ENCODE measurements at regions not wholly inside any gene's neighbourhood (a gene's known extent, or its start where the extent isn't known, plus 50 kb on each side); places are given as distances from the start of the nearest gene placed in this dataset.
"Not testable (repeated sequence)": the region's sequence is repeated elsewhere in the genome, so short reads cannot be mapped to it uniquely, and the experiment has no call there.

- Histone ChIP-seq H3K27ac (ENCODE audit: insufficient read depth, low read length) (no peak overlapping the region), H3K36me3 (ENCODE audit: control insufficient read depth, insufficient read depth, low read length) (no peaks in the 10 kb centered on the region), H3K4me1 (ENCODE audit: control insufficient read depth, extremely low read depth, insufficient read depth, low read length) (no peaks in the 10 kb centered on the region), H3K79me2 (ENCODE audit: control insufficient read depth, insufficient read depth, low read length) (no peaks in the 10 kb centered on the region), H4K20me1 (ENCODE audit: control insufficient read depth, extremely low read depth, insufficient read depth, low read length) (no peaks in the 10 kb centered on the region), H3K27me3 (ENCODE audit: control insufficient read depth, insufficient read depth, low read length) (no peaks in the 10 kb centered on the region), H2AFZ (ENCODE audit: low read length) (no peak overlapping the region), H3K4me2 (ENCODE audit: extremely low read depth, insufficient read depth, low read length) (no peak overlapping the region), H3K9ac (ENCODE audit: insufficient read depth, low read length) (no peak overlapping the region), H3K4me3 (replicated peaks in 1 of 4; ENCODE audit: control extremely low read depth in 1 of 4, insufficient read depth in 1 of 4, low read depth in 3 of 4, low read length in 4 of 4) (no peak overlapping the region), H3K9me3 (ENCODE audit: control insufficient read depth, insufficient read depth, low read depth, low read length) (no peaks in the 10 kb centered on the region)
- no peak for DNase-seq (ENCODE audit: low read depth in 2 of 2)
- TF ChIP-seq, protein P1, sequence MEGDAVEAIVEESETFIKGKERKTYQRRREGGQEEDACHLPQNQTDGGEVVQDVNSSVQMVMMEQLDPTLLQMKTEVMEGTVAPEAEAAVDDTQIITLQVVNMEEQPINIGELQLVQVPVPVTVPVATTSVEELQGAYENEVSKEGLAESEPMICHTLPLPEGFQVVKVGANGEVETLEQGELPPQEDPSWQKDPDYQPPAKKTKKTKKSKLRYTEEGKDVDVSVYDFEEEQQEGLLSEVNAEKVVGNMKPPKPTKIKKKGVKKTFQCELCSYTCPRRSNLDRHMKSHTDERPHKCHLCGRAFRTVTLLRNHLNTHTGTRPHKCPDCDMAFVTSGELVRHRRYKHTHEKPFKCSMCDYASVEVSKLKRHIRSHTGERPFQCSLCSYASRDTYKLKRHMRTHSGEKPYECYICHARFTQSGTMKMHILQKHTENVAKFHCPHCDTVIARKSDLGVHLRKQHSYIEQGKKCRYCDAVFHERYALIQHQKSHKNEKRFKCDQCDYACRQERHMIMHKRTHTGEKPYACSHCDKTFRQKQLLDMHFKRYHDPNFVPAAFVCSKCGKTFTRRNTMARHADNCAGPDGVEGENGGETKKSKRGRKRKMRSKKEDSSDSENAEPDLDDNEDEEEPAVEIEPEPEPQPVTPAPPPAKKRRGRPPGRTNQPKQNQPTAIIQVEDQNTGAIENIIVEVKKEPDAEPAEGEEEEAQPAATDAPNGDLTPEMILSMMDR (conservative IDR thresholded peaks at IDR 0.05 in 1 of 2, IDR thresholded peaks at IDR 0.05 in 1 of 2; ENCODE audit: low read depth in 1 of 2, low read length in 2 of 2): no peak
- TF ChIP-seq EZH2 (IDR thresholded peaks at IDR 0.05; ENCODE audit: low read length, missing control alignments): no peak
Observed at GRCh38 chr9:102185962-102186361, 447.5 kb upstream of the GRIN3A start.

DNA sequence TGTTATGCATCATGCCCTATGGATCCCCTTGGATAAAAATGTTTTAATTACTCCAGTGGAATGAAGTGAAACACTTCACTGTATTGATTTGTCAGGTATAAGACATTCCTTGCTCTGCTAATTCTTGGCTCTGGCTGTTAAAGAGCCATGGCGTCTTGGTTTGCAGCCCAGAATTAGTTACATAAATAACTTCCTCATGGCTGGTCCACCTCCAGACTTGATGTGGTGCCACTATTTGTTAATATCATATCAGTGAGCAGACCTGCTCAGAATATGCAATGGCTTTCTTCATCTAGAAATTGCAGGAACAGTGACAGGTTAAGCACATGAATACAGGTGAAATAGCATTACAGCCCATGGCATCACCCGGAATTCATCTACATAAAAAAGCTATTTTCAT lies 446.9 kb upstream of the GRIN3A start:
- TF ChIP-seq EZH2 (IDR thresholded peaks at IDR 0.05; ENCODE audit: low read length, missing control alignments): no peak
- TF ChIP-seq, protein P1 (conservative IDR thresholded peaks at IDR 0.05 in 1 of 2, IDR thresholded peaks at IDR 0.05 in 1 of 2; ENCODE audit: low read depth in 1 of 2, low read length in 2 of 2): no peak
- H3K27ac ChIP-seq (ENCODE audit: insufficient read depth, low read length): no peak overlapping the region

GRCh38 chr9:102178811-102179210 lies 440.4 kb upstream of the GRIN3A start:
- DNase-seq (ENCODE audit: low read depth in 2 of 2): no peak
- Histone ChIP-seq H3K27ac (ENCODE audit: insufficient read depth, low read length) (no peak overlapping the region), H2AFZ (ENCODE audit: low read length) (no peak overlapping the region), H3K79me2 (ENCODE audit: control insufficient read depth, insufficient read depth, low read length) (no peaks in the 10 kb centered on the region), H3K4me3 (replicated peaks in 1 of 4; ENCODE audit: control extremely low read depth in 1 of 4, insufficient read depth in 1 of 4, low read depth in 3 of 4, low read length in 4 of 4) (no peak overlapping the region), H3K27me3 (ENCODE audit: control insufficient read depth, insufficient read depth, low read length) (no peaks in the 10 kb centered on the region), H3K9me3 (ENCODE audit: control insufficient read depth, insufficient read depth, low read depth, low read length) (no peaks in the 10 kb centered on the region), H3K4me1 (ENCODE audit: control insufficient read depth, extremely low read depth, insufficient read depth, low read length) (no peaks in the 10 kb centered on the region), H3K36me3 (ENCODE audit: control insufficient read depth, insufficient read depth, low read length) (no peaks in the 10 kb centered on the region), H3K9ac (ENCODE audit: insufficient read depth, low read length) (no peak overlapping the region), H4K20me1 (ENCODE audit: control insufficient read depth, extremely low read depth, insufficient read depth, low read length) (no peaks in the 10 kb centered on the region), H3K4me2 (ENCODE audit: extremely low read depth, insufficient read depth, low read length) (no peak overlapping the region)
- TF ChIP-seq, protein P1 (conservative IDR thresholded peaks at IDR 0.05 in 1 of 2, IDR thresholded peaks at IDR 0.05 in 1 of 2; ENCODE audit: low read depth in 1 of 2, low read length in 2 of 2): no peak

More for the DNA sequence above, 446.9 kb upstream of the GRIN3A start:
- H3K4me3 ChIP-seq (replicated peaks in 1 of 4; ENCODE audit: control extremely low read depth in 1 of 4, insufficient read depth in 1 of 4, low read depth in 3 of 4, low read length in 4 of 4): no peak overlapping the region
- no peak for DNase-seq (ENCODE audit: low read depth in 2 of 2)
- no peaks in the 10 kb centered on the region for H4K20me1 ChIP-seq (ENCODE audit: control insufficient read depth, extremely low read depth, insufficient read depth, low read length)
- no peaks in the 10 kb centered on the region for H3K4me1 ChIP-seq (ENCODE audit: control insufficient read depth, extremely low read depth, insufficient read depth, low read length)
- no peak overlapping the region for H2AFZ ChIP-seq (ENCODE audit: low read length)
- H3K27me3 ChIP-seq (ENCODE audit: control insufficient read depth, insufficient read depth, low read length): no peaks in the 10 kb centered on the region
- H3K9me3 ChIP-seq (ENCODE audit: control insufficient read depth, insufficient read depth, low read depth, low read length): no peaks in the 10 kb centered on the region
- no peak overlapping the region for H3K4me2 ChIP-seq (ENCODE audit: extremely low read depth, insufficient read depth, low read length)
- H3K79me2 ChIP-seq (ENCODE audit: control insufficient read depth, insufficient read depth, low read length): no peaks in the 10 kb centered on the region
- H3K36me3 ChIP-seq (ENCODE audit: control insufficient read depth, insufficient read depth, low read length): no peaks in the 10 kb centered on the region
- no peak overlapping the region for H3K9ac ChIP-seq (ENCODE audit: insufficient read depth, low read length)

- H3K27me3 ChIP-seq (ENCODE audit: control insufficient read depth, insufficient read depth, low read length); H3K4me1 ChIP-seq (ENCODE audit: control insufficient read depth, extremely low read depth, insufficient read depth, low read length): not testable (repeated sequence)
Observed at GRCh38 chr9:102174202-102174601, 435.8 kb upstream of the GRIN3A start.

More at GRCh38 chr9:102174202-102174601, 435.8 kb upstream of the GRIN3A start:
- H3K27ac ChIP-seq (ENCODE audit: insufficient read depth, low read length); H3K4me3 ChIP-seq (replicated peaks in 1 of 4; ENCODE audit: control extremely low read depth in 1 of 4, insufficient read depth in 1 of 4, low read depth in 3 of 4, low read length in 4 of 4); H4K20me1 ChIP-seq (ENCODE audit: control insufficient read depth, extremely low read depth, insufficient read depth, low read length); H3K36me3 ChIP-seq (ENCODE audit: control insufficient read depth, insufficient read depth, low read length); DNase-seq (ENCODE audit: low read depth in 2 of 2); H3K4me2 ChIP-seq (ENCODE audit: extremely low read depth, insufficient read depth, low read length); H2AFZ ChIP-seq (ENCODE audit: low read length); H3K9ac ChIP-seq (ENCODE audit: insufficient read depth, low read length); H3K79me2 ChIP-seq (ENCODE audit: control insufficient read depth, insufficient read depth, low read length); H3K9me3 ChIP-seq (ENCODE audit: control insufficient read depth, insufficient read depth, low read depth, low read length): not testable (repeated sequence)

Measured in fibroblast of lung (primary cell).